Breast epithelium (tissue), 3 donors: ENCODE measurements at regions not wholly inside any gene's neighbourhood (a gene's known extent, or its start where the extent isn't known, plus 50 kb on each side); places are given as distances from the start of the nearest gene placed in this dataset.

ENCODE experiments used
- CTCF ChIP-seq, 3 donors: fragments of 450-650 bp; IDR thresholded peaks; one replicate each; pipeline ENCODE4 v1.5.1; 2016 to 2017; ENCODE audit warnings: antibody characterized with exemption in 3 of 3, mild to moderate bottlenecking in 3 of 3, moderate library complexity in 3 of 3
- POLR2A ChIP-seq: fragments of 450-650 bp; IDR thresholded peaks from one replicate; pipeline ENCODE4 v1.6.1; 2016; ENCODE audit warnings: antibody characterized with exemption, mild to moderate bottlenecking, moderate library complexity
- POLR2AphosphoS5 ChIP-seq, 3 donors: sonication (generic); formaldehyde crosslinking; IDR thresholded peaks; one replicate each; pipeline ENCODE4 v1.6.1; 2017; ENCODE audit warnings: antibody characterized with exemption in 3 of 3

- TF ChIP-seq CTCF (IDR thresholded peaks at IDR 0.05) (no peak), POLR2AphosphoS5 (IDR thresholded peaks at IDR 0.05) (no peak), POLR2A (no peak)
Measured at GRCh38 chr18:28485210-28485801, 308.4 kb upstream of the CDH2 start.
